NCI-H345 (cell line): ENCODE measurements at regions not wholly inside any gene's neighbourhood (a gene's known extent, or its start where the extent isn't known, plus 50 kb on each side); places are given as distances from the start of the nearest gene placed in this dataset.

ENCODE experiments used
- DNase-seq: peaks from one replicate; lab custom pipeline; 2025; lab: John Stamatoyannopoulos, UW

- no peak for DNase-seq
Measured at GRCh38 chr1:82279241-82279640, 478.5 kb downstream of the ADGRL2 start.

- no peak for DNase-seq
Measured at GRCh38 chr1:82273816-82274215, 473.1 kb downstream of the ADGRL2 start.

DNA sequence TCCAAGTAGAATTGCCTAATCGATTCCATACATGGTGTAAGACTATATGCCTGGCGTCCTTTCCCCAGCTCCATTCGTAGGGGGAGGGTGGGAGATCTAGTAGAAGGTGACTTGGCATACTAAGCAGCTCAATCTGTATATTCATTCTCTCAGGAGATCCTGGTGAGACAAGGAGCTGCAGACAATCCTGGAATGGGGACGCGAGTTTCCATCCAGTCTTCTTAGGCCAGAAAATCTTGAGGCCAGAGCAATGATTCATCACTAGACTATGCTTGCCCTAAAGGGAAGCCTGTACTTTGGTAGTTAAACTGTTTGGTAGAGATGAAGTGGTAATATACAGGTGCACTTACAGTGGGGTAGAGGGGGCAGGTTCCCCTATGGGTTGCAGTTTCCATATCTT lies 468.7 kb downstream of the ADGRL2 start:
- DNase-seq: no peak

- no peak for DNase-seq
Measured at GRCh38 chr1:82268826-82269225, 468.1 kb downstream of the ADGRL2 start.

DNA sequence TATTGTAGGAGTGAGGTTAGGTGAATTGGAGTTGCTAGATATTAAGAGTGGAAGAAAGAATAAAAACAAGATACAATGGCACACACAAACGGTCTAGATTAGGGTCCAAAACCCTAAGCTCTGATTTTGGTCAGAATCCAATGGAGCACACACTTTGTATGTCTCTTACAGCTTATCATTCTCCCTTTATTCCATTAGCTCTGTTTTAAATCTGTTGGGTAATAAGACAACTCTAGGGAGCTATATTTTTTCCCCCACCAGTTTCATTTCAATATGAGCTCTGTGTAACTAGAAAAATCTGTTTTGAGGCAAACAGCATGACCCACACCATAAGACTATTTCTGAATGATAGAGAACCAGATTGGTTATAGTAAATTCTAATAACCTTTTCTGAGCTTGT lies 465.6 kb downstream of the ADGRL2 start:
- DNase-seq: no peak

DNA sequence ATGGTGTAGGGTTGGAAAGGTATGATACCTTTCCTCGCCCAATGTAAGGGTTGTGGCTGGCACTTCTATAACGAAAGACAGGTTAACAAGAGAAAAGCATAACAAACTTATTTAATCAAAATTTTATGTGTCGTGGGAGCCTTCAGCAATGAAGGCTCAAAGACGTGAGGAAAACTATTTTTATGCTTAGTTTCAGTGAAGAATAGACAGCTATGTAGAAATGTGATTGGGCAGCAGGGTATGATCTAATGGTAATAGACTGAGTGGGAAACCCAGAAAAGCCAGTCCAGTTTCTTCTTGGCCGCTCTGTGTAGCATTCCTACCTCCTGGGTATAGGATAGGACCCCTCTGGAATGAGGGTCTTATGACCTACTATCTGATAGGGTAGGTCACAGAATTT lies 464.7 kb downstream of the ADGRL2 start:
- DNase-seq: no peak

DNA sequence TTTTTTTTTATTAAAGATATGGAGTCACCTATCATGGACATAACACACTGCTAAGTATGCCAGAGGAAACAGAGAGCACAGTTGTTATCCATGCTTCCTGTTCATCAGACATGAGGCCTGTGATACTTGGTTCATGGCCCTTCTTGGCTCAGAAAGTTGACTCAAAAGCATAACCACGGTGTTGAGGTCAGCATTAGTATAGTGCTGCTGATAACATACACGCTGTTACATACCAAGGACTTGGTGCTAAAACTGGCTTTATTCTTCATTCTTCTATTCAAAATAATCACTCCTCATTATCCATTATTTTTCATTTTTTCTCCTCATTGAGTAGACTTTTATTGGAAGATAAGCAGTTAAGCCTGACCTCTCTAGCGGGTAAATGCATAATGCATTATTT lies 464.1 kb downstream of the ADGRL2 start:
- DNase-seq: no peak

GRCh38 chr1:82263396-82263795 lies 462.7 kb downstream of the ADGRL2 start:
- DNase-seq: no peak

DNA sequence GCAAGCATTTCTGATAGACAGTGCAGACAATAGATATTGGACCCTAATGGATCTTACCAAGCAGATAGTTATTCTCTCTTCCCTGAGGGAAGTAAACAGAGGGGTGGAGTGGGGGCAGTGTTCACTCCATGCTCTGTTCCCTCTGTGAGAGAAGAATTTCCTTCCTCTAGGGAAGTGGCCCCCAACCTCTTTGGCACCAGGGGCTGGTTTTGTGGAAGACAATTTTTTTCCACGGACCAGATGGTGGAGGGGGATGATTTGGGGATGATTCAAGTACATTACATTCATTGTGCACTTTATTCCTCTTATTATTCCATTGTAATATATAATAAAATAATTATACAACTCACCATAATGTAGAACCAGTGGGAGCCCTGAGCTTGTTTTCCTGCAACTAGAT lies 459.9 kb downstream of the ADGRL2 start:
- peak; percentile 4 for DNase-seq

GRCh38 chr1:82260051-82260450 lies 459.3 kb downstream of the ADGRL2 start:
- peak; percentile 57 for DNase-seq

- DNase-seq: no peak
Measured at GRCh38 chr1:82258887-82259286, 458.2 kb downstream of the ADGRL2 start.

GRCh38 chr1:82246050-82246449 lies 445.3 kb downstream of the ADGRL2 start:
- DNase-seq: no peak

DNA sequence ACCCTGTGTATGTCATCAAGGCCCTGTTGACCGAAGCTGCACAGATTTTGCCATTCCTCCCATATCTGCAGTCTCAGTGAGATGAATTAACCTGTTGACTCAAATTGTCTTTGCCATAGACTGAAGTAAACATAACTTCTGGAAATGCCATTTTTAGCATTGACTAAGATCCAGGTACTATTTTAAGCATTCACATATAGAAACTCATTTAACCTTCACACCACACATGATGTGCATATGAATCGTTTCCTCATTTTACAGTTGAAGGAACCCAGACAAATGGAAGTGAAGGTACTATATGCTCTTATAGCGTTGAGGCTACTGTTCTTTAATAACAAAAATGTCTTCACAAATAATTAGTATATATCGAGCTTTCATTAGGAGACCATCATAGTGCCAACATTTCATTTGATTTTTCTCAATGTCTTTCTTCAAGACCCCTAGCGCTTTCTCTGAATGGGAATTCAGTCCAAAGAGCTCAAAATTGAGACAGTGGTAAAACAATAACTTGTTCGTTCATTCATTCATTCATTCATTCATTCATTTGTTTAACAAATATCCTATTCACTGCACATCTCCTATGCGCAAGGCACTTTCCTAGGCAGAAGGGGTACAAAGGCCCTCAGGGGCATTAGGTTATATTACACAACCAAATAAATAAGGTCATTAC lies 444.7 kb downstream of the ADGRL2 start:
- no peak for DNase-seq

DNA sequence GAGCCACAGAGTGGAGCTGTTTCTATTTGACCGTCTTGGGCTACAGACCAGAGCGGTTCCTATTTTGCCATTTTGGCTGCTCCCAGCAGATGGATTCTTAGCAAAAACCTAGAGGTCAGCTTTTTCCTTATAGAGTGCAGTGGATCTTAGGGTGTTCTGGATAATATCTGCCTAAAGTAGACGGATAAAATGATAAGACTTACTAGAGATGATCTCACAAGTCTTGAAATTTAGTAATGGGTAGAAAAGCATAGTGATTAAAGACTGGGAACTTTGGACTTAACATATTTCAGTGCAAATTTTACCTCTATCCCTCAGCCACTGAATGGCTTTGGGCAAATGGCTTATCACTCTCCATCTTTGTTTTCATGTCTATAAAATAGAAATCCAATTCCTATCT lies 439.8 kb downstream of the ADGRL2 start:
- no peak for DNase-seq

- no peak for DNase-seq
Measured at GRCh38 chr1:82230667-82231066, 429.9 kb downstream of the ADGRL2 start.

DNA sequence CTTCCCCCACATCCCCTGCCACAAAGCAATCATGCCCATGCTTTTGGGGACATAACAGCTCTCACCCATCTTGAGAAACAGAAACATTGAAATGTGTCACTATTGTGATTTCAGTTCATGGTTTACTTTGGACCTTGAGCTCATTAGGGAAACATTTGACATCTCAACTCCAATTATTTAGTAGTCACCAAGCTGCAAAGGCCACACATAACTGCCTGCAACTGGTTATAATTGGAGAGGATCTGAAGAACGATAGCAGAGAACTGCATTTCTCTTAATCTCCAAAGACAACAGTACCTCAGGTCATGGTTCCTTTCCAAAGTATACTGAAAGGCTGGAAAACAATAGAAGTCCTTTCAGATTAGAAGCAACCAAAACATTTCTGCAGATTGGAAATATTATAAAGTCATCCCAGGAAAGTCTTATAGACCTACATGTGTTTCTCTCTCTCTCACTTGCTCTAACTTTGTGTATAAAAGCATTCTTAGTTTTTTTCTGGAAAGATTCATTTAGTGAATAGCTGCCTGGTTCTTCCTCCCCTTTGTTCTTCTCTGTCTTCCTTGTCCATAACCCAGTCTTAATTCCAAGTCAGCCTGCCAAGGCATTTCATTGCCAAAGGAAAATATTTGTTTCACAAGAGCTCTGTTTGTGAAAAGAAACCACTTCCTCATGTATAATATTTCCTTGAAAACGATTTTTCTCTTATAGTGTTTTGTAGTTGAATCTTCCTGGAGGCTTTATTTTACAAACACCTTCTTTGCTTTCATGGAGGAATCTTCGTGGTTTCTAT lies 426.8 kb downstream of the ADGRL2 start:
- DNase-seq: peak; percentile 35

DNA sequence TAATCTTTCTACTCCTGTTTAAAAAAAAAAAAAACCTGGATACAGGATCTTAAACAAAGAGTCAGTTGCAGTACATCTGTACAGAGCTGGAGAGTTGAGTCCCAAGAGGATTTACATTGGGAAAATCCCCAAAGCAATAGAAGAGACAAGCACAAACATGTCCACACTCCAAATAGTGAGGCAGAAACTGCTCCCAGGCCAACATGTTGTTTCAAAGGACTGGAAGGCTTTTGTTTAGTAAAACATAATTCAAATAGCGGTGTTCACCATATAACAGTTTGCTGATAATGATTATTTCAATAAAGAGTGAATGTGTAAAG lies 425.4 kb downstream of the ADGRL2 start:
- peak; percentile 93 for DNase-seq

- DNase-seq: peak; percentile 59
Measured at GRCh38 chr1:82225421-82226185, 424.9 kb downstream of the ADGRL2 start.

GRCh38 chr1:82223091-82223490 lies 422.4 kb downstream of the ADGRL2 start:
- DNase-seq: no peak

DNA sequence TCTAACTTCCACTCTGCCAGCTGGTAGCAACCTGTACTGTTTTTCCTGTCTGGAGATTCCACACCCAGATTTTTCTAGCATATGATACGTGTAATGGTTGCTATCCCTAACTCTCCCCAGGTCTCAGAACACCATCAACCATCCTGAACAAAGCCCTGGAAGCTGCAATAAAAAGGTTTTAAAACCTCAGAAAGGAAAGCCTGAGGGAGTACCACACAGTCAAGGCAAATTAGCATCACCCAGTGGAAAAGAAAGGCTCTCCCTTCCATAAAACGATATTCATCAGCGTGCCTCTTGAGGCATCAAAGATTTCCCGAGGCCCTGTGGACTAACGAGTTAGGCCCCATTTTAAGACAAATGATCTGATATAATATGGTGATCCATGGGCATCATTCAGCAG lies 421.0 kb downstream of the ADGRL2 start:
- no peak for DNase-seq

GRCh38 chr1:82220754-82221153 lies 420.0 kb downstream of the ADGRL2 start:
- DNase-seq: no peak

- no peak for DNase-seq
Measured at GRCh38 chr1:82219841-82220240, 419.1 kb downstream of the ADGRL2 start.

DNA sequence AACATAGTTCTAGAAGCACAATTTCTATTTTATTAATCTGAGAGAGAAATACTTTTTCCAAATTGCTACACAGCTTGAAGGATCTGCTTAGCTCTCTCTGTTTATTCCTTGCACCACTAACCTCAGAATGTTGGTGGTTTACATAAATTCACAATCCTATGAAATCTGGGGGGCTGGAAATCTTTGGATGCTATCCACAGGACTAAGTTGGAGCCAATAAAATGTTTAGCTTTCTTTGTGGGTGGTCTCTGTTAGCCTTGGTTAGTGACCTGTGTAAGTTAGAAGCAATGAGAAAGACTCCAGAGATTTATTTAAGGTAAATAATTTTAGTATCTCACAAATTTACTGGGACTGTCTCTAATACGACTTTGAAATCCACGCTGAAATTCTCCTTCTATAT lies 418.1 kb downstream of the ADGRL2 start:
- DNase-seq: no peak
